ENCODE measurements at regions not wholly inside any gene's neighbourhood (a gene's known extent, or its start where the extent isn't known, plus 50 kb on each side); places are given as distances from the start of the nearest gene placed in this dataset.

DNA sequence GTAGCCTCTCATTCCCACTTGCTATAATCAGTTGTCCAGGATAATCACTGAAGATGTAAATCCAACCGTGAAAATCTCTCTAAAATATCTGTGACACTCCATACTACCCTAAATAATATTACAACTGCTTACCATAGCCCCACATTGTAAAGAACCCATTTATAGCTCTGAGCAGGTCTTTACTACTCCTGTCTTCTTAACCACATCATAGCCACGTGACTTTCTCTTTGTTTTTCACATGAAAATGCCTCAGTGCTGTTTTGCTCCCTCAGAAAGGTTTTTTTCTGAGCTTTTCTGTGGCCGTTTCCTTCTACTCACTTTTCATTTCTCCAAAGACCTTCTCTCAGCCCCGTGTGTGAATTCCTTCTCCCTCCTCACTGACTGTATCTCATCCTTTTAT lies 662.2 kb upstream of the ADARB2 start:
- WGBS (ENCODE audit: low lambda C conversion rate, missing lambda C conversion rate), result 72% methylated on average over 4 of the region's 4 CpGs
- Histone ChIP-seq H3K4me1 (ENCODE audit: insufficient read depth) (no peaks in the 10 kb centered on the region), H3K4me2 (no peak overlapping the region), H4K20me1 (ENCODE audit: insufficient read depth, poor library complexity, severe bottlenecking) (no peaks in the 10 kb centered on the region), H3K27me3 (no peaks in the 10 kb centered on the region), H3K79me2 (no peaks in the 10 kb centered on the region), H3K36me3 (replicated peaks; ENCODE audit: insufficient read depth, low read depth) (no peaks in the 10 kb centered on the region), H3K9me3 (ENCODE audit: low read depth) (no peaks in the 10 kb centered on the region), H3K4me3 (no peak overlapping the region), H3K27ac (no peak overlapping the region), H2AFZ (no peak overlapping the region), H3K9me2 (replicated peaks; ENCODE audit: insufficient read depth) (no peaks in the 10 kb centered on the region)
- no peak for DNase-seq (ENCODE audit: low spot score)
- TF ChIP-seq EZH2phosphoT487 (IDR thresholded peaks at IDR 0.05; ENCODE audit: low read depth, severe bottlenecking, unreplicated experiment) (no peak), EZH2 (IDR thresholded peaks at IDR 0.05; ENCODE audit: borderline replicate concordance) (no peak)
- TF ChIP-seq, protein P1, sequence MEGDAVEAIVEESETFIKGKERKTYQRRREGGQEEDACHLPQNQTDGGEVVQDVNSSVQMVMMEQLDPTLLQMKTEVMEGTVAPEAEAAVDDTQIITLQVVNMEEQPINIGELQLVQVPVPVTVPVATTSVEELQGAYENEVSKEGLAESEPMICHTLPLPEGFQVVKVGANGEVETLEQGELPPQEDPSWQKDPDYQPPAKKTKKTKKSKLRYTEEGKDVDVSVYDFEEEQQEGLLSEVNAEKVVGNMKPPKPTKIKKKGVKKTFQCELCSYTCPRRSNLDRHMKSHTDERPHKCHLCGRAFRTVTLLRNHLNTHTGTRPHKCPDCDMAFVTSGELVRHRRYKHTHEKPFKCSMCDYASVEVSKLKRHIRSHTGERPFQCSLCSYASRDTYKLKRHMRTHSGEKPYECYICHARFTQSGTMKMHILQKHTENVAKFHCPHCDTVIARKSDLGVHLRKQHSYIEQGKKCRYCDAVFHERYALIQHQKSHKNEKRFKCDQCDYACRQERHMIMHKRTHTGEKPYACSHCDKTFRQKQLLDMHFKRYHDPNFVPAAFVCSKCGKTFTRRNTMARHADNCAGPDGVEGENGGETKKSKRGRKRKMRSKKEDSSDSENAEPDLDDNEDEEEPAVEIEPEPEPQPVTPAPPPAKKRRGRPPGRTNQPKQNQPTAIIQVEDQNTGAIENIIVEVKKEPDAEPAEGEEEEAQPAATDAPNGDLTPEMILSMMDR (IDR thresholded peaks at IDR 0.05; ENCODE audit: poor library complexity), result no peak

DNA sequence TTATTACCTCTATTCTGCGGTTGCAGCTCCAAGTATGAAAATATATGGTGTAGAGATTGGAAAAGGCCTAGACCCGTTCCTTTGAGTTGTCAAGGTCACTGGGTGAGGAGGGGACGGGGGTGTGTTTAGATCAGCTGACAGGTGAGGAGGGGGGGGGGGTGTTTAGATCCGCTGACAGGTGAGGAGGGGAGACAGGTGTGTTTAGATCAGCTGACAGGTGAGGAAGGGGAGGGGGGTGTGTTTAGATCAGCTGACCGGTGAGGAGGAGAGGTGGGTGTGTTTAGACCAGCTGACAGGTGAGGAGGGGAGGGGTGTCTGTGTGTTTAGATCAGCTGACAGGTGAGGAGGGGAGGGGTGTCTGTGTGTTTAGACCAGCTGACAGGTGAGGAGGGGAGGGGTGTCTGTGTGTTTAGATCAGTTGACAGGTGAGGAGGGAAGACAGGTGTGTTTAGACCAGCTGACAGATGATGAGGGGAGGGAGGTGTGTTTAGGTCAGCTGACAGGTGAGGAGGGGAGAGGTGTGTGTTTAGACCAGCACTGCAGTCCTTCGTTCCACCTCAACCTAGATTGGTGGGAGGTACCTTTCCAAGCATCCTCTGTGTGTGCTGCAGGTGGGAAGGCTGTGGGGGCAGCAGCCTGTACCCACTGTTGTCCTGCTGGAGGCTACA lies 655.0 kb upstream of the ADARB2 start:
- Histone ChIP-seq H3K27me3 (no peaks in the 10 kb centered on the region), H3K4me1 (ENCODE audit: insufficient read depth) (no peaks in the 10 kb centered on the region), H2AFZ (no peak overlapping the region), H3K4me3 (no peak overlapping the region), H3K9me3 (ENCODE audit: low read depth) (no peaks in the 10 kb centered on the region), H3K4me2 (no peak overlapping the region), H4K20me1 (ENCODE audit: insufficient read depth, poor library complexity, severe bottlenecking) (no peaks in the 10 kb centered on the region), H3K36me3 (replicated peaks; ENCODE audit: insufficient read depth, low read depth) (no peaks in the 10 kb centered on the region), H3K27ac (no peak overlapping the region), H3K9me2 (replicated peaks; ENCODE audit: insufficient read depth) (no peaks in the 10 kb centered on the region), H3K79me2 (no peaks in the 10 kb centered on the region)
- DNase-seq (ENCODE audit: low spot score), result peak; percentile 15
- 66% methylated on average over 4 of the region's 6 CpGs for WGBS (ENCODE audit: low lambda C conversion rate, missing lambda C conversion rate)
- TF ChIP-seq EZH2 (IDR thresholded peaks at IDR 0.05; ENCODE audit: borderline replicate concordance) (no peak), EZH2phosphoT487 (IDR thresholded peaks at IDR 0.05; ENCODE audit: low read depth, severe bottlenecking, unreplicated experiment) (no peak)
- TF ChIP-seq, protein P1 (IDR thresholded peaks at IDR 0.05; ENCODE audit: poor library complexity), result no peak

DNA sequence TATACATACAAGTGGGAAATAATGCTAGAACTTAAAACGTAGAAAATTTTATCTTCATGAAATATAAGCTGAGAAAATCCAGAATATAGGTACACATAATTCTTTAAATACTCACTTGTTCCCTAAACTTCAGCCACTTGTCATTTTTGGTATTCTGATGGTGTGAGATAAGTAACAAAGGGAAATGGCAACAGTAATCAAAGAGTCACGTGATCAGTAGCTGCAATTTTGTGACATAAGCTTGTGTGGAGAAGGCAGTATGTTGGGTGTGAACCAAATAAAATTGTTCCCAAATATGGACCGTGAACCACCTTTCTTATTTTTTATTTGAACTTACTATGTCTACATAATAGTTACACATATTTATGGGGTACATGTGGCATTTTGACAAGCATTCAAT lies 650.3 kb upstream of the ADARB2 start:
- H4K20me1 ChIP-seq (ENCODE audit: insufficient read depth, poor library complexity, severe bottlenecking), result no peaks in the 10 kb centered on the region

More for the DNA sequence above, 650.3 kb upstream of the ADARB2 start:
- H3K36me3 ChIP-seq (replicated peaks; ENCODE audit: insufficient read depth, low read depth), result no peaks in the 10 kb centered on the region
- no peaks in the 10 kb centered on the region for H3K4me1 ChIP-seq (ENCODE audit: insufficient read depth)
- no peaks in the 10 kb centered on the region for H3K9me3 ChIP-seq (ENCODE audit: low read depth)
- no peaks in the 10 kb centered on the region for H3K9me2 ChIP-seq (replicated peaks; ENCODE audit: insufficient read depth)
- TF ChIP-seq EZH2phosphoT487 (IDR thresholded peaks at IDR 0.05; ENCODE audit: low read depth, severe bottlenecking, unreplicated experiment) (no peak), EZH2 (IDR thresholded peaks at IDR 0.05; ENCODE audit: borderline replicate concordance) (no peak)
- TF ChIP-seq, protein P1 (IDR thresholded peaks at IDR 0.05; ENCODE audit: poor library complexity), result no peak
- no peak overlapping the region for H3K4me2 ChIP-seq
- H3K27me3 ChIP-seq, result no peaks in the 10 kb centered on the region
- H3K79me2 ChIP-seq, result no peaks in the 10 kb centered on the region
- H3K4me3 ChIP-seq, result no peak overlapping the region
- 67% methylated on average over 3 of the region's 3 CpGs for WGBS (ENCODE audit: low lambda C conversion rate, missing lambda C conversion rate)
- no peak overlapping the region for H2AFZ ChIP-seq
- no peak overlapping the region for H3K27ac ChIP-seq
- no peak for DNase-seq (ENCODE audit: low spot score)
